Esophagus squamous epithelium (tissue), 4 donors: ENCODE measurements at regions not wholly inside any gene's neighbourhood (a gene's known extent, or its start where the extent isn't known, plus 50 kb on each side); places are given as distances from the start of the nearest gene placed in this dataset.

Source experiments
- CTCF ChIP-seq, 6 experiments: fragments of 450-650 bp in 4 of 6; fragments of 200-600 bp in 2 of 6; sonication (generic) in 2 of 6; IDR thresholded peaks; one replicate each; pipeline ENCODE4 v1.5.1; 2016 to 2019; ENCODE audit warnings: antibody characterized with exemption in 6 of 6, mild to moderate bottlenecking in 4 of 6, moderate library complexity in 4 of 6
- POLR2A ChIP-seq, 4 donors: fragments of 450-650 bp; IDR thresholded peaks; one replicate each; pipeline ENCODE4 v1.6.1; 2017; ENCODE audit warnings: antibody characterized with exemption in 4 of 4, mild to moderate bottlenecking in 4 of 4, moderate library complexity in 3 of 4

- TF ChIP-seq CTCF (IDR thresholded peaks at IDR 0.05) (no peak), POLR2A (IDR thresholded peaks at IDR 0.05) (no peak)
These were observed 525.9 kb upstream of the ZFP42 start for GRCh38 chr4:187469627-187470026.
